ENCODE measurements at regions not wholly inside any gene's neighbourhood (a gene's known extent, or its start where the extent isn't known, plus 50 kb on each side); places are given as distances from the start of the nearest gene placed in this dataset.
"Not testable (repeated sequence)": the region's sequence is repeated elsewhere in the genome, so short reads cannot be mapped to it uniquely, and the experiment has no call there.

- H3K4me1 Mint-ChIP-seq = peaks cover 3% of the 10 kb centered on the region
- no peak for DNase-seq
- H3K27me3 Mint-ChIP-seq = peaks cover 2% of the 10 kb centered on the region
- ChIA-PET POLR2A (no interaction called here), CTCF (no interaction called here)
- no peak overlapping the region for H3K27ac Mint-ChIP-seq
- H3K4me3 Mint-ChIP-seq = no peak overlapping the region
- no peaks in the 10 kb centered on the region for H3K9me3 Mint-ChIP-seq
- no peaks in the 10 kb centered on the region for H3K36me3 Mint-ChIP-seq (ENCODE audit: low read depth)
Measured at GRCh38 chr6:163707387-163708355, 293.2 kb downstream of the QKI start.

DNA sequence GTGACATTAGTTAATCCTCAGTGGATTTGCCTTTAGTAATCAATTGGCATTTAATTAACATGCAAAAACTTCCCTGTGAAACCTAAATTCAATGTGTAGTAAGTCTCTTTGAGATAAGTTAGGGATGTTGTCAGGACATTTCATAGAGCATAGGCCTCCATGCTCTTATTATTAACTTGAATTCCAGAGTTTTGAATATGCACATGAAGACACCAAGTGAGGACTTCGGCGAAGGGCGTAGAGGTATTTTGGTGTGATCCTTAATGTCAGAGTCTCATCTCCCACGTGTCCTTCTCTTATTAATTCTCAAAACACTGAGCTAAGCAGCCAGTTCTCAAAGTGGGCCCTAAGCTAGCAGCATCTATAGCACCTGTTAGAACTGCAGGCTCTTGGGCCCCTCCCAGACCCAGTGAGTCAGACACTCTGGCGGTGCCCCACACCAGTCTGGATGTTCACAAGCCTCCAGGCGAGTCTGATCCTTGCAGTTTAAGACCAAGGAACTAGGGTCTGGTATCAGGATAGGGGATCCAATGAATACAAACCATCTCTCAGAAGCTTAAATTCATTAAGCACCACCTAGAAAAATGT lies 292.1 kb downstream of the QKI start:
- Mint-ChIP-seq H3K27ac (no peak overlapping the region), H3K9me3 (no peaks in the 10 kb centered on the region), H3K4me3 (no peak overlapping the region), H3K27me3 (peaks cover 6% of the 10 kb centered on the region), H3K4me1 (no peaks in the 10 kb centered on the region), H3K36me3 (ENCODE audit: low read depth) (no peaks in the 10 kb centered on the region)
- POLR2A ChIA-PET = no interaction called here
- CTCF ChIA-PET = no interaction called here
- DNase-seq = no peak

DNA sequence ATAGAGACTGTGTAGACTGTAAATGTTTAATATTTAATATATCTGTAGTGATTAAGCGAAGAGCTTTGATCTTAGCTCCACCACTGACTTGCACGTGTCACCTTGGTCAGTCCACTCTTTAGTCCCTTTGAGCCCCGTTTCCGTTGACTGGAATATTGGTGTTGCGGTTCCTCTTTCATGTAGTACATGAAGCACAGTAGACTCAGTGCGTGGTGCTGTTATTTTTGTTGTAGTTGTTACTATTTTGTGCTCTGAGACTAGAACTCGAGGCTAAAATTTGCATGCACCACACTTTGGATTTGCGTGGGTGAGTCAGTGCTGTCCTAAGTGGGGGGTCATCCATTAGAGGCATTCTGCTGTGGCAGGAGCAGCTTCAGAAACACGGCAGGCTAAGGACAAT lies 291.4 kb downstream of the QKI start:
- H3K27ac Mint-ChIP-seq = no peak overlapping the region
- H3K27me3 Mint-ChIP-seq = peaks cover 6% of the 10 kb centered on the region
- H3K36me3 Mint-ChIP-seq (ENCODE audit: low read depth) = no peaks in the 10 kb centered on the region
- no peaks in the 10 kb centered on the region for H3K9me3 Mint-ChIP-seq
- DNase-seq = no peak
- no peaks in the 10 kb centered on the region for H3K4me1 Mint-ChIP-seq
- POLR2A ChIA-PET = no interaction called here
- CTCF ChIA-PET = no interaction called here
- no peak overlapping the region for H3K4me3 Mint-ChIP-seq

DNA sequence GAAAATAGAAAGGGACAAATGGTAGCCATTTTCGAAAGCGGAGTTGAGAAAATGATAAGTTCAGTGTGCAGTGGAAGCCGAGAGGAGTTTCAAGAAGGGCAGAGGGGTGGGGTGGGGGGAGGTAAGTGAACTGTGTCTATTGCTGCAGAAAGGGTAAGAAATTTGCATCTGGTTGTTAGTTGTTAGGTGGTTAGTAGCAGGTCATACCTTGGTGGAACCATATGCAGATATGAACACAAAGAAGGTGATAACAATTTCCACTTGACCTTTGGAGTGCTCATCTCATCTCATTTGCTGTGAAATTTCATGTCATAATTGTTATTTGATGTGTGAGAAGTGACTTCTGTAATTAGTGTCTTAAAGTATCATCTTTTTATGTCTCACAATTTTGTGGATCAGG lies 288.2 kb downstream of the QKI start:
- H3K27ac Mint-ChIP-seq = no peak overlapping the region
- no peak overlapping the region for H3K4me3 Mint-ChIP-seq
- no peaks in the 10 kb centered on the region for H3K36me3 Mint-ChIP-seq (ENCODE audit: low read depth)
- ChIA-PET CTCF (no interaction called here), POLR2A (no interaction called here)
- H3K9me3 Mint-ChIP-seq = no peaks in the 10 kb centered on the region
- no peaks in the 10 kb centered on the region for H3K4me1 Mint-ChIP-seq
- peaks cover 6% of the 10 kb centered on the region for H3K27me3 Mint-ChIP-seq
- DNase-seq = no peak

- no peaks in the 10 kb centered on the region for H3K9me3 Mint-ChIP-seq
- no peak for DNase-seq
- H3K27ac Mint-ChIP-seq = no peak overlapping the region
- ChIA-PET POLR2A (no interaction called here), CTCF (no interaction called here)
- no peaks in the 10 kb centered on the region for H3K4me1 Mint-ChIP-seq
- peaks cover 6% of the 10 kb centered on the region for H3K27me3 Mint-ChIP-seq
- no peaks in the 10 kb centered on the region for H3K36me3 Mint-ChIP-seq (ENCODE audit: low read depth)
- H3K4me3 Mint-ChIP-seq = no peak overlapping the region
Measured at GRCh38 chr6:163701762-163702161, 287.2 kb downstream of the QKI start.

DNA sequence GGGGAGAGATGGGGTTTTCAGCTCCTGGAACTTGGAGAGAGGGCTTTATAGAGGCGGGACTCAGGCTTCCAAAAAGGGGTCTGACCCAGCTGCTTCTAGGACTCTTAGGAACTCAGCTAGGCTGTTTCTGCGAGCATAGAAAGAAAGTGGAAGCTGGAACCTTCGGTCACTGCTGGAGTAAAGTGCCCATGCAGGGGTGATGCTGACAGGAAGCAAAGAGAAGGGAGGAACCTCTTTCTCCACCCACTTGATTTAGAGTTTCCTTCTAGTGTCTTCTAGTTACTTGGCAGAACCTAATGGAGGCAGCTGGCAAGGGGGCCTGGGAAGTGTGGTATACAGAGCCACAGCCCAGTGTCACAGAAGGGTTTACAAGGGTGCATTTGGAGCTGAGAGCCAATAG lies 283.6 kb downstream of the QKI start:
- no peak overlapping the region for H3K27ac Mint-ChIP-seq
- no peaks in the 10 kb centered on the region for H3K4me1 Mint-ChIP-seq
- ChIA-PET POLR2A (interaction anchor here (0.6 kb wide), 1 partner anchor 453 kb away, joined by 3 read pairs; no protein-coding TSS in a partner anchor), CTCF (no interaction called here)
- no peak overlapping the region for H3K4me3 Mint-ChIP-seq
- H3K27me3 Mint-ChIP-seq = peaks cover 5% of the 10 kb centered on the region
- DNase-seq = no peak
- no peaks in the 10 kb centered on the region for H3K36me3 Mint-ChIP-seq (ENCODE audit: low read depth)
- no peaks in the 10 kb centered on the region for H3K9me3 Mint-ChIP-seq

DNA sequence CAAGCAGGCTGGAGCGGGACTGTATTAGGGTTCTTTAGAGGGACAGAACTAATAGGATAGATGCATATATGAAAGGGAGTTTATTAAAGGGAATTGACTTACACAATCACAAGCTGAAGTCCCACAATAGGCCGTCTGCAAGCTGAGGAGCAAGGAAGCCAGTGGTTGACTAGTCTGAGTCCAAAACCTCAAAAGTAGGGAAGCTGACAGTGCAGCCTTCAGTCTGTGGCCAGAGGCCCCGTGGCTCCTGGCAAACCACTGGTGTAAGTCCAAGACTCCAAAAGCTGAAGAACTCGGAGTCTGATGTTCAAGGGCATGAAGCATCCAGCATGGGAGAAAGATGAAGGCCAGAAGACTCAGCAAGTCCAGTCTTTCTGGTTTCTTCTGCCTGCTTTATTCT lies 281.8 kb downstream of the QKI start:
- DNase-seq; H3K27ac Mint-ChIP-seq; POLR2A ChIA-PET; CTCF ChIA-PET; H3K4me3 Mint-ChIP-seq; H3K36me3 Mint-ChIP-seq (ENCODE audit: low read depth); H3K27me3 Mint-ChIP-seq; H3K9me3 Mint-ChIP-seq; H3K4me1 Mint-ChIP-seq: not testable (repeated sequence)

GRCh38 chr6:163695414-163695864 lies 280.9 kb downstream of the QKI start:
- DNase-seq = no peak
- H3K4me1 Mint-ChIP-seq = no peaks in the 10 kb centered on the region
- H3K9me3 Mint-ChIP-seq = no peaks in the 10 kb centered on the region
- CTCF ChIA-PET = no interaction called here
- H3K27ac Mint-ChIP-seq = no peak overlapping the region
- H3K4me3 Mint-ChIP-seq = no peak overlapping the region
- peaks cover 2% of the 10 kb centered on the region for H3K27me3 Mint-ChIP-seq
- no peaks in the 10 kb centered on the region for H3K36me3 Mint-ChIP-seq (ENCODE audit: low read depth)
- POLR2A ChIA-PET = no interaction called here

DNA sequence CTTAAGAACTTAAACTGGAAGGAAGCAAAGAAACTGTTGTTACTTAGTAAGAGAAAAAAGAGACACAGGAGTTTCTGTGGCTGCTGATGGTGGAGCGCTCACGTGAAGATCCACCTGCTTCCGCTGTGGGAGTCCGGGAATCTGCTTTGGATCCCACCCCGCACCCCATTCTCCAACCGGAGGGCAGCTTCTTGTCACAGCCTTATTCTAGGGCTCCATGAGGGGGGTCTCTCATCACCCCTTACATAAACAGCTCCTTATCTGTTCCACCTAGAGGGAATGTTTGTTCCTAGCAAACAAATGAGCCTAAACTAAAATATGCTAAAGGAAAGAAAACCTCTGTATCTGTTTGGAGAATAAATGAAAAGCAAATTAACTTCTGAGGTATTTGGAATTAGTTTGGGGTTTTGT lies 280.5 kb downstream of the QKI start:
- Mint-ChIP-seq H3K27ac (no peak overlapping the region), H3K36me3 (ENCODE audit: low read depth) (no peaks in the 10 kb centered on the region), H3K4me1 (no peaks in the 10 kb centered on the region), H3K4me3 (no peak overlapping the region), H3K27me3 (peaks cover 2% of the 10 kb centered on the region), H3K9me3 (no peaks in the 10 kb centered on the region)
- no peak for DNase-seq
- POLR2A ChIA-PET = no interaction called here
- CTCF ChIA-PET = no interaction called here

DNA sequence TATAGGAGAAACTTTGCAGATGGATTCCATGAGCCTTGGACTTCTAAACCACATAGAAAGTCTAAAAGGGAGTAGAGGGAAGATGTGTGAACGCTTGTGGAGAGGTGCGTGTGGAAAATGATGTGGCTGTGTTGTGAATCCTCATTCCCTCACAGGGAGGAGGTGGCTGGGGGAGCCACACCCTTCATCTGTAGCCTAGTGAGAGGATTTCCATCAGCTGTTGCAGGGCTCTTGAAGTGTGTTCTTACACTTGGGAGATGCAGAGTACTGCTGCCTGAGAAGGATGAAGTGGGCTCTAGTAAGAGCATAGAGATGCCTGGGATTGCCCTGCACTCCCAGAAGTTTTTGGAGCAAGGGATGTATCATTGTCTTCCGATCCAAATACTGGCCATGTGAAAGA lies 279.6 kb downstream of the QKI start:
- H3K27me3 Mint-ChIP-seq = peaks cover 2% of the 10 kb centered on the region
- ChIA-PET POLR2A (no interaction called here), CTCF (no interaction called here)
- H3K36me3 Mint-ChIP-seq (ENCODE audit: low read depth) = no peaks in the 10 kb centered on the region
- no peak overlapping the region for H3K27ac Mint-ChIP-seq
- no peaks in the 10 kb centered on the region for H3K4me1 Mint-ChIP-seq
- no peak overlapping the region for H3K4me3 Mint-ChIP-seq
- no peak for DNase-seq
- H3K9me3 Mint-ChIP-seq = no peaks in the 10 kb centered on the region

DNA sequence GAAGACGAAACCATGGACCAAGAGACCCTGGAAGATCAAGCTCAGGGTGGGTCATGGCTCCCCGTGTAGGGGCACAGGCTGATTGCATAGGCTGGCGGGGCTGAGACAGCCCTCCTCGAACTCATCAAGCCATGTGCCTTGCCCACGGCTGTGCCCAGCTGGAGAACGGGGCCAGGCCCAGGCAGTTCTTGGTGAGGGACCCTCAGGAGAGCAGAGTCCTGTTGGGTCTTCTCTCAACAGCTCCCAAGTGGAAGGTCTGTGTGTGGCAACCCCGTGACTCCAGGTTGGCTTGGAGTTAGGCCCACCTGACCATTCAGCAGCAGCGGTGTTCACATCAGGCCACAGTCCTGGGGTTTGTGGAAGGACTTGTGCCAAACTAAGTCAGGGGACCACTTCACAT lies 276.5 kb downstream of the QKI start:
- no peak for DNase-seq
- no peaks in the 10 kb centered on the region for H3K4me1 Mint-ChIP-seq
- ChIA-PET CTCF (no interaction called here), POLR2A (no interaction called here)
- H3K4me3 Mint-ChIP-seq = no peak overlapping the region
- H3K36me3 Mint-ChIP-seq (ENCODE audit: low read depth) = no peaks in the 10 kb centered on the region
- no peak overlapping the region for H3K27ac Mint-ChIP-seq
- H3K27me3 Mint-ChIP-seq = peaks cover 2% of the 10 kb centered on the region
- H3K9me3 Mint-ChIP-seq = no peaks in the 10 kb centered on the region

- ChIA-PET POLR2A (no interaction called here), CTCF (no interaction called here)
- H3K4me1 Mint-ChIP-seq = no peaks in the 10 kb centered on the region
- H3K4me3 Mint-ChIP-seq = no peak overlapping the region
- H3K9me3 Mint-ChIP-seq = no peaks in the 10 kb centered on the region
- DNase-seq = no peak
- no peaks in the 10 kb centered on the region for H3K36me3 Mint-ChIP-seq (ENCODE audit: low read depth)
- peaks cover 4% of the 10 kb centered on the region for H3K27me3 Mint-ChIP-seq
- no peak overlapping the region for H3K27ac Mint-ChIP-seq
Measured at GRCh38 chr6:163688739-163689362, 274.3 kb downstream of the QKI start.

DNA sequence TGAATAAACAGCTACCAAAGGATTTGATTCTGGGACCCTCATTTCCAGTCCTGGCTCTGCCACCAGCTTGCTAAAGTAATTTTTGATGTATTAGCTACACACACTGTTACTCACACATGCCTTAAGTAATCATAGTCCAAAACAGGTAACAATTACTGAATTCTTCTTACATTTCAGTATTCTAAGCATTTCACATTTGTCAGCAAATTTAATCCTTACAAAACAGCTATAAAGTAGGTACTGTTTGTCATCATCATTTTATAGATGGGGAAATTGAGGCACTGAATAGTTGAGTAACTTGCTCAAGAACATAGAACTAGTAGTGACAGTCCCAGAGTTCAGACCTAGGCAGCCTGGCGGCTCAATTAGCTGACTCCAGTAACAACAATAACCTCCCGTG lies 272.6 kb downstream of the QKI start:
- DNase-seq = no peak
- no peaks in the 10 kb centered on the region for H3K9me3 Mint-ChIP-seq
- H3K27me3 Mint-ChIP-seq = peaks cover 4% of the 10 kb centered on the region
- H3K27ac Mint-ChIP-seq = no peak overlapping the region
- POLR2A ChIA-PET = no interaction called here
- H3K4me3 Mint-ChIP-seq = no peak overlapping the region
- no peaks in the 10 kb centered on the region for H3K4me1 Mint-ChIP-seq
- no peaks in the 10 kb centered on the region for H3K36me3 Mint-ChIP-seq (ENCODE audit: low read depth)
- CTCF ChIA-PET = no interaction called here
